Left ventricle myocardium inferior (tissue), 1 donor: ENCODE measurements at regions not wholly inside any gene's neighbourhood (a gene's known extent, or its start where the extent isn't known, plus 50 kb on each side); places are given as distances from the start of the nearest gene placed in this dataset.
"Not testable (repeated sequence)": the region's sequence is repeated elsewhere in the genome, so short reads cannot be mapped to it uniquely, and the experiment has no call there.

Experiments used
- DNase-seq: peaks from one replicate; pipeline ENCODE4 v3.0.0-alpha.2; 2020
- H3K27ac ChIP-seq: fragments of 200-600 bp; replicated peaks from 2 replicates; pipeline ENCODE4 v1.8.0; 2021
- H3K27me3 ChIP-seq: fragments of 200-600 bp; 2 replicates; pipeline ENCODE4 v1.8.0; 2021; ENCODE audit warnings: low read depth
- H3K36me3 ChIP-seq: fragments of 200-600 bp; 2 replicates; pipeline ENCODE4 v1.8.0; 2021
- H3K4me1 ChIP-seq: fragments of 200-600 bp; 2 replicates; pipeline ENCODE4 v1.8.0; 2021
- H3K4me3 ChIP-seq: fragments of 200-600 bp; 2 replicates; pipeline ENCODE4 v1.8.0; 2021; ENCODE audit warnings: mild to moderate bottlenecking, moderate library complexity
- H3K9me3 ChIP-seq: fragments of 200-600 bp; replicated peaks from 2 replicates; pipeline ENCODE4 v1.8.0; 2021
- intact Hi-C: fragments of 100-400 bp; cut with micrococcal nuclease; formaldehyde crosslinking; loops from one replicate; pipeline ENCODE4 v1.11.0; 2022
- TF ChIP-seq, protein P1 (sequence below): fragments of 200-600 bp; IDR thresholded peaks from 2 replicates; pipeline ENCODE4 v1.8.0; 2021; ENCODE audit warnings: antibody characterized with exemption, mild to moderate bottlenecking, borderline replicate concordance
- donor health status: DM: no; HTN: yes; CAD: no; lungs with severe emphysema.

DNA sequence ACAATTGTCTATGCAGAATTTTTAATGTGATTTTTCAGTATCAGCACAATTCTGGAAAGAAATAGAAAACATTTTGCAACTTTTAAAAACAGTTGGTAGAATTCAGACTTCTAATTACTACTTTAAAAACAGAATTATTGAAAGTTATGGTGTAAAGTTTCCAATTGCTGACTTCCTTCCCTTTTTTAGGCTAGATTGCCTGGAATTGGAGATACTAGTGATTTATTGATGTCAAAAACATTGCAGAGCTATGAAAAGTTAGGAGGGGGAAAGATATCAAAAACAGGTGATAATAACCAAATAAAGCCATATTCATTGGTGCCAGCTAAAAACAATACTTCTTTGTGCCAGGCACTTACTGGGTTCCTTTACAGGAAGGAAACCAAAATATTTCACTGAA is 485.5 kb downstream of the TMEM135 start:
- TF ChIP-seq, protein P1, sequence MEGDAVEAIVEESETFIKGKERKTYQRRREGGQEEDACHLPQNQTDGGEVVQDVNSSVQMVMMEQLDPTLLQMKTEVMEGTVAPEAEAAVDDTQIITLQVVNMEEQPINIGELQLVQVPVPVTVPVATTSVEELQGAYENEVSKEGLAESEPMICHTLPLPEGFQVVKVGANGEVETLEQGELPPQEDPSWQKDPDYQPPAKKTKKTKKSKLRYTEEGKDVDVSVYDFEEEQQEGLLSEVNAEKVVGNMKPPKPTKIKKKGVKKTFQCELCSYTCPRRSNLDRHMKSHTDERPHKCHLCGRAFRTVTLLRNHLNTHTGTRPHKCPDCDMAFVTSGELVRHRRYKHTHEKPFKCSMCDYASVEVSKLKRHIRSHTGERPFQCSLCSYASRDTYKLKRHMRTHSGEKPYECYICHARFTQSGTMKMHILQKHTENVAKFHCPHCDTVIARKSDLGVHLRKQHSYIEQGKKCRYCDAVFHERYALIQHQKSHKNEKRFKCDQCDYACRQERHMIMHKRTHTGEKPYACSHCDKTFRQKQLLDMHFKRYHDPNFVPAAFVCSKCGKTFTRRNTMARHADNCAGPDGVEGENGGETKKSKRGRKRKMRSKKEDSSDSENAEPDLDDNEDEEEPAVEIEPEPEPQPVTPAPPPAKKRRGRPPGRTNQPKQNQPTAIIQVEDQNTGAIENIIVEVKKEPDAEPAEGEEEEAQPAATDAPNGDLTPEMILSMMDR: no peak
- H3K4me3 ChIP-seq: no peak overlapping the region
- intact Hi-C loops: no loop called here
- H3K27ac ChIP-seq: no peak overlapping the region
- H3K36me3 ChIP-seq: no peaks in the 10 kb centered on the region
- no peaks in the 10 kb centered on the region for H3K27me3 ChIP-seq
- no peaks in the 10 kb centered on the region for H3K4me1 ChIP-seq
- no peak for DNase-seq
- H3K9me3 ChIP-seq: peaks cover 15% of the 10 kb centered on the region

DNA sequence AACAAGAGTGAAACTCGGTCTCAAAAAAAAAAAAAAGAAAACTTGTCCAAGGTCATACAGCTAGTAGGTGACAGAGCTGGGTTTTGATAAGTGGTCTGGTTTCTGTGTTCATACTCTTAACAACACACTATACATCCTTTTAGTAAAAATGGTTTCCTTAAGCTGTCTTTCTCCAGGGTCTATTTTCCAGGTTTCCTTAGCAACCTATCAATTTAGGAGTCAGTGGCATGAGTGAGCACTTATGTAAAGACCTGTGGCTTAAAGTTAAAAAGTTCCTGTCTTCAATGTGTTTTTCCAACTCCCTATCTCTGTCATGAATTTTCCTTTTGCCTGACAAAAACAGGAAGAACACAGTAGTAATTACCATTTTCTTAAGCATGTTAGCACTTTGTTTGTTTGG is 480.5 kb downstream of the TMEM135 start:
- no peaks in the 10 kb centered on the region for H3K36me3 ChIP-seq
- no peak for DNase-seq
- H3K27ac ChIP-seq: no peak overlapping the region
- TF ChIP-seq, protein P1: no peak
- H3K9me3 ChIP-seq: no peaks in the 10 kb centered on the region
- intact Hi-C loops: no loop called here
- H3K4me1 ChIP-seq: no peaks in the 10 kb centered on the region
- no peak overlapping the region for H3K4me3 ChIP-seq
- H3K27me3 ChIP-seq: no peaks in the 10 kb centered on the region

DNA sequence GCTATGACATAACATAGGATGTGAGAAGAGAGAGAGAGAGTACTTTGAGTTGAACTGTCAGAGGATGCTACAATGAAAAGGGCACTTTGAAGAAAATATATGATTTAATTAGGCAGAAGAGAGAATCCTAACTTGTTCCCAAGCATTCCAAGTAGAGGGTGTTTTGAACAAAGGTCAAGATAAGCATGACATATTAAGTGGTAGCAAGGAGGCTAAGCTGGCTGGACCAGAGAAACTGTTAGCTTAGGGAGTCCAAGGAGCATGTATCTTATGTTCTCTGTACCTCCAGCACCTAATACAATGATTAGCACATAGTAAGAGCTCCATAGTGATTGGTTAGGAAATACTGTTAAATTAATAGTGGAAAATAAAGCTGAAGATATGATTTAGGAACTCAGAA is 479.6 kb downstream of the TMEM135 start:
- intact Hi-C loops: no loop called here
- H3K9me3 ChIP-seq: no peaks in the 10 kb centered on the region
- H3K27ac ChIP-seq: no peak overlapping the region
- H3K36me3 ChIP-seq: no peaks in the 10 kb centered on the region
- H3K4me3 ChIP-seq: no peak overlapping the region
- TF ChIP-seq, protein P1: no peak
- no peaks in the 10 kb centered on the region for H3K27me3 ChIP-seq
- H3K4me1 ChIP-seq: no peaks in the 10 kb centered on the region
- DNase-seq: no peak

DNA sequence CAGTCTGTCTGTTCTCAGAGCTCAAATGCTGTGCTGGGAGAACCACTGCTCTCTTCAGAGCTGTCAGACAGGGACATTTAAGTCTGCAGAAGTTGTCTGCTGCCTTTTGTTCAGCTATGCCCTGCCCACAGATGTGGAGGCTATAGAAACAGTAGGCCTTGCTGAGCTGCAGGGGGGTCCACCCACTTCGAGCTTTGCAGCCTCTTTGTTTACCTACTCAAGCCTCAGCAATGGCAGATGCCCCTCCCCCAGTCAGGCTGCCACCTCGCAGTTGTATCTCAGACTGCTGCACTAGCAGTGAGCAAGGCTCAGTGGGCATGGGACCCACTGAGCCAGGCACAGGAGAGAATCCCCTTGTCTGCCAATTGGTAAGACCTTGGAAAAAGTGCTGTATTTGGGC is 470.0 kb downstream of the TMEM135 start:
- H3K4me3 ChIP-seq, intact Hi-C loops, H3K27me3 ChIP-seq, H3K4me1 ChIP-seq, DNase-seq, H3K27ac ChIP-seq, H3K36me3 ChIP-seq: not testable (repeated sequence)
- peaks cover 19% of the 10 kb centered on the region for H3K9me3 ChIP-seq

DNA sequence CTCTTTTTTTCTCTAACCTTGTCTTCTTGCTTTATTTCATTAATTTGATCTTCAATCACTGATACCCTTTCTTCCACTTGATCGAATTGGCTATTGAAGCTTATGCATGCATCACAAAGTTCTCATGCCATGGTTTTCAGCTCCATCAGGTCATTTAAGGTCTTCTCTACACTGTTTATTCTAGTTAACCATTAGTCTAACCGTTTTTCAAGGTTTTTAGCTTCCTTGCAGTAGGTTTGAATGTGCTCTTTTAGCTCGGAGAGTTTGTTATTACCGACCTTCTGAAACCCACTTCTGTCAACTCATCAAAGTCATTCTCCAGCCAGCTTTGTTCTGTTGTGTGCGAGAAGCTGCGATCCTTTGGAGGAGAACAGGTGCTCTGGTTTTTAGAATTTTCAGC is 469.2 kb downstream of the TMEM135 start:
- H3K4me3 ChIP-seq, H3K27ac ChIP-seq, H3K36me3 ChIP-seq, H3K27me3 ChIP-seq, intact Hi-C loops, DNase-seq, H3K4me1 ChIP-seq: not testable (repeated sequence)
- H3K9me3 ChIP-seq: peaks cover 26% of the 10 kb centered on the region

DNA sequence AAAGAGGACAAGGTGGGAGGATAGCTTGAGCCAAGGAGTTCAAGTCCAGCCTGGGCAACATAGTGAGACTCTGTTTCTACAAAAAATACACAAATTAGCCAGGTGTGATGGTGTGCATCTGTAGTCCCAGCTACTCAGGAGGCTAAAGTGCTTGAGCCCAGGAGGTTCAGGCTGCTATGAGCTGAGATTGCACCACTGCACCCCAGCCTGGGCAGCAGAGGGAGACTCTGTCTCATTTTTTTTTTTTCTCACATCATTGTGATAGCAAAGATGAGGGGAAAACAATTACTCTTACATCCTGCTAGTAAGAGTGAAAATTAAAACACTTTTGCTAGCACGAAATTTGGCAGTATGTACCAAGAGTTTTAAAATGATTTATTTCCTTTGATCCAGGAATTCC is 463.7 kb downstream of the TMEM135 start:
- DNase-seq: no peak
- no peak overlapping the region for H3K27ac ChIP-seq
- no peaks in the 10 kb centered on the region for H3K4me1 ChIP-seq
- peaks cover 44% of the 10 kb centered on the region for H3K9me3 ChIP-seq
- no peak overlapping the region for H3K4me3 ChIP-seq
- no peaks in the 10 kb centered on the region for H3K36me3 ChIP-seq
- H3K27me3 ChIP-seq: peaks cover 8% of the 10 kb centered on the region
- TF ChIP-seq, protein P1: no peak
- intact Hi-C loops: no loop called here

DNA sequence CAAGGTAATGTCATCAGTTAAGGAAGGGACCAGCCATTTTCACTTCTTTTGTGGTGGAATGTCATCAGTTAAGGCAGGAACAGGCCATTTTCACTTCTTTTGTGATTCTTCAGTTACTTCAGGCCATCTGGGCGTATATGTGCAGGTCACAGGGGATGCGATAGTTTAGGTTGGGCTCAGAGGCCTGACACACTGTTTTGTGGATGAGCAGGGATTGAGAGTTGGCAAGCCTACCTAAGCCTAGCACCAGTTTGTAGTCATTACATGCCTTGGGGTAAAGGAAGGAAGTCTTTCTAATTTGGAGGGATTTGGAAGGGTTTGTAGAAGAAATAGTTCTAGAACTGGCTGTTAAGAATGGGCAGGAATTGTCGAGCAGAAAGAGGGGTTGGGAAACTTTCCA is 457.2 kb downstream of the TMEM135 start:
- intact Hi-C loops, H3K4me1 ChIP-seq, H3K27me3 ChIP-seq, H3K4me3 ChIP-seq, H3K27ac ChIP-seq, H3K36me3 ChIP-seq, DNase-seq, H3K9me3 ChIP-seq: not testable (repeated sequence)

DNA sequence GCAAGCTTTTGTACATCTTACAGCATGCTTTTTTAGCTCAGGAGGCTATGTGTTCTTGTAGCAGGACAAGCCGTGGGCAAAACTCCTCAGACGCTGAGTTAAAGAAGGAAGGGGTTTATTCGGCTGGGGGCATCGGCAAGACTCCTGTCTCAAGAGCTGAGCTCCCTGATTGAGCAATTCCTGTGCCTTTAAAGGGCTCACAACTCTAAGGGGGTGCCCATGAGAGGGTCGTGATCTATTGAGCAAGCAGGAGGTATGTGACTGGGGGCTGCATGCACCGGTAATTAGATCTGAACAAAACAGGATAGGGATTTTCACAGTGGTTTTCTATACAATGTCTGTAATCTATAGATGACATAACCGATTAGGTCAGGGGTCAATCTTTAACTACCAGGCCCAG is 456.3 kb downstream of the TMEM135 start:
- H3K4me1 ChIP-seq, H3K36me3 ChIP-seq, H3K27ac ChIP-seq, H3K27me3 ChIP-seq, H3K4me3 ChIP-seq, intact Hi-C loops, DNase-seq, H3K9me3 ChIP-seq: not testable (repeated sequence)
